GM12873 (cell line): ENCODE measurements at regions not wholly inside any gene's neighbourhood (a gene's known extent, or its start where the extent isn't known, plus 50 kb on each side); places are given as distances from the start of the nearest gene placed in this dataset.

Source experiments
- CTCF ChIP-seq: IDR thresholded peaks from 2 replicates; pipeline ENCODE4 v1.5.1; 2012; ENCODE audit warnings: low read depth, mild to moderate bottlenecking, moderate library complexity, low read length, control low read depth; ENCODE audit not compliant: insufficient read depth; ENCODE audit errors: missing control alignments

- no peak for TF ChIP-seq CTCF
Observed at GRCh38 chr2:144849612-144850011, 329.7 kb upstream of the ZEB2 start.

GRCh38 chr2:144848423-144848822, 328.5 kb upstream of the ZEB2 start:
- no peak for TF ChIP-seq CTCF

- TF ChIP-seq CTCF = no peak
Observed at GRCh38 chr2:144847347-144848080, 327.6 kb upstream of the ZEB2 start.

GRCh38 chr2:144836635-144837350, 316.9 kb upstream of the ZEB2 start:
- no peak for TF ChIP-seq CTCF

GRCh38 chr2:144835634-144836350, 315.9 kb upstream of the ZEB2 start:
- TF ChIP-seq CTCF = no peak

GRCh38 chr2:144834998-144835633, 315.2 kb upstream of the ZEB2 start:
- no peak for TF ChIP-seq CTCF

- TF ChIP-seq CTCF = no peak
Observed at GRCh38 chr2:144834363-144834762, 314.4 kb upstream of the ZEB2 start.
